NCI-H2107 treated with DMSO at 0.1 percent for 48 hours (cell line): ENCODE measurements at regions not wholly inside any gene's neighbourhood (a gene's known extent, or its start where the extent isn't known, plus 50 kb on each side); places are given as distances from the start of the nearest gene placed in this dataset.

Experiments
- DNase-seq: peaks from one replicate; lab custom pipeline; 2025; ENCODE audit not compliant: unreplicated experiment; lab: John Stamatoyannopoulos, UW

- DNase-seq, result peak; percentile 38
Observed at GRCh38 chr18:40607542-40608148, 1347.4 kb upstream of the PIK3C3 start.

DNA sequence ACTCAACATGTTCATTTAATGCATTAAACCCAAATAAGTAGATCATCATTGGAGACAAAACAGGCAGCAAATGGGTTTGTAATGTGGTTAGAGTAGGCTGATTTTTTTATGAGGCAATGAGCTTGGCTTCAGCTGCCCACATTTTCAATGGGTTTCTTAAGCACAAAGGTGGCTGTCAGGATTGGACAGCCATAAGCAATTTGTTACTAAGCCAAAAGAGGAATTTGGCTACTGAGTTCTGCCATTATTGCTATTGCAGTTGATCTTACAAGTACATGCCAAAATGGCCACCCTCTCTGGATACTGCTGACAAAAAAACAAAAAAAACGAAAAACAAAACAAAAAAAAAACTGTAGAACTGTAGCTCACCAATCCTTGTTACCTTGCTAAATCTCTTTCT, 1348.0 kb upstream of the PIK3C3 start:
- no peak for DNase-seq

DNA sequence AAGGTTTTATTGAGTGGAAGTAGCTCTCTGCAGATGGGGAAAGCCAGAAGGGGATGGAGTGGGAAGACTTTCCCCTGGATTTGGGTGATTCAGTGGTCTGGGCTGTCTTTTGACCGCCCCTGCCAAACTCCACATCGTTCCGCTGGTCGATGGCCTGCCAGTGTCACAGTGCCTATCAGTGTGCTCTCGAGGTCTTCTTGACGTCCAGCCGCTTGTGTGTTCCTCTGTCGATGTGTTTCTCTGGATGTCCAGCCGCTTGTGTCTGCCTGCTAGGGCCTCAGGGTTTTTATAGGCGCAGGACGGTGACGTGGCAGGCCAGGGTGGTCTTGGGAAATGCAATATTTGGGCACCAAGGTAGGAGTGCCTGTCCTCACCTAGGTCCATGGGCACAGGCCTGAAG, 1371.4 kb upstream of the PIK3C3 start:
- DNase-seq, result no peak

DNA sequence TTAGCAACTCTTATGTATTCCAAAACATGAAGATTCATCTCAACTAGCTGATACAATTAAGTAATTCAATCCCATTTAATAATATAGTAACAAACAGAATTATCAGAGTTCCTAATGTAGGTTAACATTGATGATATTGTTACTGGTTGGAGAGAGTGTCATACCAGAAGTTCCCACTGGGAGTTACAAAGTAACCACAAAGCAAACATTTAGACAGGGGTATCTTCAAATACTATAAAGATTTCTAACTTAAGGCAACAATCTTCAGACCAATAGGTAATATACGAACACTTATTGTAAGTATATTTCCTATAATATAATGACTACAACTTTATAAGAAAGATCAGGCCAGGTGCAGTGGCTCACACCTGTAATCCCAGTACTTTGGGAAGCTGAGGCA, 1372.9 kb upstream of the PIK3C3 start:
- DNase-seq, result no peak

DNA sequence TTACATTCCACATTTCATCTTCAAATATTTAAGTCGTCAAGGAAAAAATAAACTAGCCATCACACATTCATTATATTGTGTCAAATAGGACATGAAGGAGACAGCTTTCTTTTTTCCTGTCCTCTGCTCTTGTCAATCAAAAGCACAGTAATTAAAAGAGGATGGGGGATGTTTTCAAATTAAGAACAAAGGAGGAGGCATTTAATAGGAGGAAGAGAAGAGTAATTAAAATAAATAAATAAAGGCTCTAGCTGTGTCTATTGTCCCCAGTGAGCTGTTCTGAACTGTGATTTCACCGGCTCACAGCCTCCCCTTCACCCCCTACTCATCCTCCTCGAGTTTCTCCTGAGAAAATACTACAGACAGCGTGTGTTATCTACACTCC, 1377.1 kb upstream of the PIK3C3 start:
- DNase-seq, result no peak

DNA sequence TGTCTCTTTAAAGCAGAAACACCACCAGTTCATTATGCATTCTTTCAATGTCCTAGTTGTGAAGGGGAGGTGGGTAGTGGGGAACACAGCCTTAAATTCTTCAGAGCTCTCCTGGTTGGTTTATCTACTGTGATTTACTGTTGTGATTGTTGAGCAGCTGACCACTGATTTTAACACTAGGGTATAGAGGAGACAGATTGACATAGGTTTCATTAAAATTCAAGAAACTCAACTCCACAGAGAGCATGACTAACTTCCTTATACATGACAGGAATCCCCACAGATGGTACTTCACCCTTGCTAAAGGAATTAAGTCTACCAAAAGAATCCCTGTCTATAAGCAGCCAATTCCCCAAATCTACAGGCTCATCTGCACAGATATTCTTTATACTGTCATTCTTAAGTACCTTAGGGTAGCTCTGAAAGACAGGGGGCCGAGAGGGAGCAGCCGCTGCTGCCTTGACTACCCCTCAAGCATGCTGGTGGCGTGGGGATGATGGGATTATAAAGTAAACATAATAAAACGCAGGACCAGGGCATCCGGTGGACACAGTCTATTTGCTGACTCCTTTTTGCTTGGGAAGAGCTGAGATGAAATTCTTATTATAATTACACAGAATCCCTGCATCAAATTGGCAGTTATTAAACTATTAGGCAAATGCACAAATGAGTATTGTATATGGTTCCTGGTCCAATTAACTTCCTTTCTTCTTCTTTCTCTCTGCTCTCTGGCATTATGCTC, 1377.6 kb upstream of the PIK3C3 start:
- no peak for DNase-seq

GRCh38 chr18:40576507-40577115, 1378.4 kb upstream of the PIK3C3 start:
- no peak for DNase-seq

- no peak for DNase-seq
Observed at GRCh38 chr18:40570615-40571014, 1384.4 kb upstream of the PIK3C3 start.

DNA sequence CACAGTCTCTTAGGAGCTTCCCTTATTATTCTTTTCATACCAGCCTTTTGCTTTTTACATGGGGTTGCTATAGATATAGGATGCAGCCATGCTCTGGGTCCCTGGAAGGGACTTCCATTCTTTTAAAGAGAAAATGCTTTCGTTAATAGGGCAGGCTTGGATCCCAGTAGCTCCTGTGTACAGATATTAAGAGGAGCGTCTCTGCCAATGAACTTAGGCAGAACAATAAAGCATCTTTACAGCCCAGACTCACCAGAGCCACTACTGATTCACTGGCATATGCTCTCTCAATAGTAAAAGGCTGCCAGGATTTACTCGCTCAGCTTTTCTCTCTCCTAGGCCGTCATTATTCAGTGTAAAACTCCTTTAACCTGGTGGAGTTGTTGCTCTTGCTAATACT, 1385.4 kb upstream of the PIK3C3 start:
- DNase-seq, result no peak

DNA sequence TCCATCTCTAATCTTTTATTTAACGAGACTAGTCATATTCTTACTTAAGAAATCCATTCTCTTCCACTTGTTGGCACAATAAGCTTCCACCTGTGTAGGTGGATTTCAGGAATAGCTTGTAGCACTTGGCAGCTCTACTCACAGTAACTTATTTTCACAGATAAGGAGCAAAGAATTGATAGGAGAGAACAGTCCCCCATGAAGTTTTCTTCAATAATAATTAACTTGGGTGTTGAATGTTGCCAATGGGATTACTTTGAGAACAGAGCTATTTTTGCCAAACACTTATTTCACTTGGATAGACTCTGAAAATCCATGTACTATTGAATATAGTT, 1388.6 kb upstream of the PIK3C3 start:
- DNase-seq, result no peak

DNA sequence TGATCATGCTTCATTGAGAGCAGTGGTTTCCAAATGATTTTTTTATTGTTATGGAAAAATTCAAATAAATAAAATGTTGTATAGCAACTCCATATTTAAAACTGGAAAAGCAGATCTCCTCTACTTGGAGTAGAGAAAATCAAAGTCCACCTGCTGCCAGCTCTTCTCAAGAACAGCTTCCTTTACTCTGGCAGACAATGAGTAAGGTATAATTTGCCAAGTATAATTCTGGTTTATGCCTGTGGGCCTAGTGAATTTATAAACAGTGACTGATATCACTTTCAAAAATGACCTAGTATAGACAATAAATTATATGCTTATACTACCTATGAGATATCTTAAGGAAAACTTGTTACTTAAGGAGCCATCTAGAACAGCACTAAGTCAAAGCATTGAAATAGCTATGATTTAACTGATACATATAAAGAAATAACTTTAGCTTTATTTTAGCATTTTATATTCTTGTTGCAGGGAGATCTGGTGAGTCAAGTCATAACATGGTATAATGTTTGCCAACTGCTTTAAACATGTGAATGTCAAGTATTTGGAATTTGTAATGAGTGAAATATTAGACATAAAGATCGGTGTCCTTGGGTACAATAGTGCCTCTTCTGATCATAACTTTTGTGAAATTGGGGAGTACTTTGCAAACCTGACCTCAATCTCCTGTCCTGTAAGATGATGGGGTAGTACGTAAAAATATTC, 1389.1 kb upstream of the PIK3C3 start:
- DNase-seq, result no peak

GRCh38 chr18:40559556-40559955, 1395.5 kb upstream of the PIK3C3 start:
- DNase-seq, result no peak

DNA sequence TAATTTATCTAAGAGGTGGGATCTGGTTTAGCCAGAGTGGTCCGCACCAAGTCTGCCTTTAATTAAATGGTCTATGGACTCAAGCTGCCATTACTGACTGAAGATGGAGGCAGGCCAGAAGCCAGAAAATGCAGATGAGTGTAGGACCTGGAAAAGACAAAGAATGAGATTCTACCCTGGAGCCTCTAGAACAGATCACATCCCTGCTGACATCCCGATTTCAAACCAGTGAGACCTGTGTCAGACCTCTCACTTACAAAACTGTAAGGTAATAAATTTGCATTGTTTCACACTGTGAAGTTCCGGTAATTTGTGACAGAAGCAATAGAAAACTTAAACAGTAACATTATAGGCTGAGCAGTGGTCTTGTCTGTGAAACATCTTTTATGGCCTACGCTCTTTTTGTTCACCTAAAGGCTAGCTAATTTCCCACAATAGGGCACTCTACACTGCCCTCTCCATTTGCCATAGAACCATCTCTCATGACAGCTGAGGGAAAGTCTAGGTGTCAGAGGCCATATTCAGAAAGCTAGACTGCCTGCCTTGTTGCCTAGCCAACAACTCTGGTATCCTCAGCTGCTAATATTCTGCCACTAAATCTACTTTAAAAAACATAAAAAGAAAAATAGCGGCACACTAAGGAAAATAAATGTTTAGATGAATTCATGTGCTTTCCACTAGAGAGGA, 1396.2 kb upstream of the PIK3C3 start:
- DNase-seq, result no peak

- DNase-seq, result no peak
Observed at GRCh38 chr18:40555914-40556313, 1399.1 kb upstream of the PIK3C3 start.

- no peak for DNase-seq
Observed at GRCh38 chr18:40553029-40553428, 1402.0 kb upstream of the PIK3C3 start.

DNA sequence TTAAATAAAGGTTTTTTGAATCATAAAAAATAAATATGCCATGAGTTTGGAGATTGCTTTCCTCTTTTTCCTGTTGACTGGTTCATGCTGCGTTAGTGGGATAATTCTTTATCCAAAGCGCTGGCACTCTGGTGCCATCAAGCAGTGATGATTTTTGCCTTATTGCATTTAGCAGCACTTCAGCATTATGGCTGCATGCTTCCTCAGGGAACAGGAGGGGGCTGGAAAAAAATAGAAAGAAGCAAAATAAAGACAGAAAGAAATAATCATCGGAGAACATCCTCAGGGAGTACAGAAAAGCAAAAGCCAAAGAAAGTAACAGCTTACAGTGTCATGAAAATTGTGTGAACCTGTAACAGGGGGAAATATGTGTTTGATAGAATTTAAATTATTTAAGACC, 1408.2 kb upstream of the PIK3C3 start:
- no peak for DNase-seq

GRCh38 chr18:40534723-40535122, 1420.3 kb upstream of the PIK3C3 start:
- no peak for DNase-seq

DNA sequence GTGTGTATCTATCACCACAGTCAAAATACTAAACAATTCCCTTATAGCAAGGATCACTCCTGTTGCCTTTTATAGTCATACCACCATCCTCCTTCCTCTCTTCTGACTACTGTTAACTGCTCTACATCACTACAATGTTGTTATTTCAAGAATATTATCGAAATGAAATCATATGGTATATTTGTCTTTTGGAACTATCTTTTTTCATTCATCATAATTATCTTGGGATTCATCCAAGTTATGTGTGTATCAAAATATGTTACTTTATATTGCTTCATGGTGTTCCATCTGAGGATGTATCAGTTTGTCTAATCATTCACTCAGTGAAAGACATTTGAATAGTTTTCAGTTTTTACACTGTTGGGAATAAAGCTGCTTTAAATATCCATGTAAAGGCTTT, 1423.0 kb upstream of the PIK3C3 start:
- no peak for DNase-seq

- peak; percentile 28 for DNase-seq
Observed at GRCh38 chr18:40531051-40531450, 1424.0 kb upstream of the PIK3C3 start.

- peak; percentile 1 for DNase-seq
Observed at GRCh38 chr18:40529478-40529877, 1425.6 kb upstream of the PIK3C3 start.

DNA sequence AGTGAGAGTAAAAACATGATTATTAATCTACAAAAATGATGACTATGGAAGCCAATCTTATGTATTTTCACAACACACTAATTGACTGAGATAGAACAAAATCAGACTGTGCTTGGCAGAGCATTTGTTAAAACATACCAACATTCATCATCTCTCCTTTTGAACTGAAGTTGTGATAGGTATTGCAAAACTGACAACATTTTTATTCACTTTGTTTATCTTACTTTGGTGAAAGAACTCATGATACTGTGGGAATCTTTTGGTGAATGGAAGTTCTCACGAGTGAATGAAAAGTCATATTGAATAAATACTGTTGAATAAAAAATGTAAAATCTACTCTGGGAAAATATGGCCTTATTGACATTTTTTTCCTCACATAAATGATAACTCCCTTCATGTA, 1430.2 kb upstream of the PIK3C3 start:
- DNase-seq, result no peak

DNA sequence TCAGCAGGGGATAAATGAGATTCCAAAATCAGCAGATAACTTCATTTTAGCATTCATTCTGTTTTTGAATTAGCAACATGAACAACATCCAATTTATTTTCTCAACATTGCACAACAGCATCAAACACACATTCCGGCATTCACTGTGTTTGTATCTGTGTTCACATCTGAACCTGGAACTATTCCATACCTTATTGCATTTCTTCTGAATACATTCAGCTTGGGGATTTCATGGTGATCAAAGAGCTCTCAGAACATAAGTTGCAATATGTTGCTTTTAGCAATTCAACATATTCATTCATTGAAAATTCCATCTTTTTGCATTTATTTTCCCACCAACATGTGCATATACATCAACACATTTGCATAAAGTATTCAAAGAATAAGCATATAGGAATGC, 1431.7 kb upstream of the PIK3C3 start:
- no peak for DNase-seq
